NT2/D1 (cell line): ENCODE measurements at regions not wholly inside any gene's neighbourhood (a gene's known extent, or its start where the extent isn't known, plus 50 kb on each side); places are given as distances from the start of the nearest gene placed in this dataset.

Experiments
- YY1 ChIP-seq: IDR thresholded peaks from 2 replicates; pipeline ENCODE4 v1.6.1; 2011; ENCODE audit not compliant: insufficient read length, insufficient read depth
- ZNF274 ChIP-seq: IDR thresholded peaks from 2 replicates; pipeline ENCODE4 v1.6.1; 2011; ENCODE audit warnings: mild to moderate bottlenecking, low read depth, low read length

DNA sequence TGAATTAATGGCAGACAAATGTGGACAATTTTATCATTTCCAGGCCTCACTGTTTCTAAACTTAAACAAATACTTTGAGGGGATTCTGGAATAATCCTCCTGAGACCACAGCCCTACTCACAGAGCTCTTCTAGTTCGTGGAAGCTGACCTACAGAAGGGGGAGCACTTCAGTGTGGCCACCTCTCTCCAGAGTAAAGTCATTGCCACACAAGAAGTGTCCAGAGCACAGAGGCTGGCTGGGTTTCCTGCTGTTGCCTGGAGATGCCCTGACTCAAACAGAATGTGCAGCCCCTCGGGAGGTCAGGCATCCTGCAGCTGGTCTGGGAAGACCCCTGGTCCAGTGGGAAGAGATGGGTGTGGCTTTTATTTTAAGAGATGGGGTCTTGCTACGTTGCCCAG lies 110.9 kb downstream of the QRSL1 start:
- TF ChIP-seq YY1 (no peak), ZNF274 (no peak)
